GM18907 (cell line): ENCODE measurements at regions not wholly inside any gene's neighbourhood (a gene's known extent, or its start where the extent isn't known, plus 50 kb on each side); places are given as distances from the start of the nearest gene placed in this dataset.

Source experiments
- ATAC-seq: cut with Tn5 transposase; IDR thresholded peaks from one replicate; pipeline ENCODE4 v1.9.1; 2021; ENCODE audit warnings: mild to moderate bottlenecking, moderate library complexity; ENCODE audit not compliant: unreplicated experiment

GRCh38 chr21:16169102-16169511, 439.3 kb downstream of the USP25 start:
- no peak for ATAC-seq

GRCh38 chr21:16169779-16170178, 440.0 kb downstream of the USP25 start:
- no peak for ATAC-seq

GRCh38 chr21:16176570-16176969, 446.8 kb downstream of the USP25 start:
- ATAC-seq, result no peak

GRCh38 chr21:16177532-16177931, 447.8 kb downstream of the USP25 start:
- no peak for ATAC-seq

GRCh38 chr21:16179773-16180172, 450.0 kb downstream of the USP25 start:
- ATAC-seq, result no peak

- no peak for ATAC-seq
These were observed 450.8 kb downstream of the USP25 start for GRCh38 chr21:16180614-16181013.

GRCh38 chr21:16181018-16181417, 451.2 kb downstream of the USP25 start:
- ATAC-seq, result no peak

GRCh38 chr21:16185766-16186165, 456.0 kb downstream of the USP25 start:
- ATAC-seq, result no peak

- no peak for ATAC-seq
These were observed 457.0 kb downstream of the USP25 start for GRCh38 chr21:16186742-16187141.

- ATAC-seq, result no peak
These were observed 458.0 kb downstream of the USP25 start for GRCh38 chr21:16187603-16188301.

GRCh38 chr21:16192902-16193301, 463.1 kb downstream of the USP25 start:
- ATAC-seq, result no peak

- peak; percentile 32 for ATAC-seq
These were observed 463.8 kb downstream of the USP25 start for GRCh38 chr21:16193496-16194094.

- ATAC-seq, result peak; percentile 67
These were observed 464.5 kb downstream of the USP25 start for GRCh38 chr21:16194095-16194787.

GRCh38 chr21:16194788-16195537, 465.2 kb downstream of the USP25 start:
- ATAC-seq, result peak; percentile 7

- ATAC-seq, result no peak
These were observed 465.7 kb downstream of the USP25 start for GRCh38 chr21:16195538-16195910.

- ATAC-seq, result no peak
These were observed 466.2 kb downstream of the USP25 start for GRCh38 chr21:16196001-16196400.

- no peak for ATAC-seq
These were observed 468.8 kb downstream of the USP25 start for GRCh38 chr21:16198546-16198945.

- no peak for ATAC-seq
These were observed 469.8 kb downstream of the USP25 start for GRCh38 chr21:16199539-16199938.

GRCh38 chr21:16201718-16202117, 471.9 kb downstream of the USP25 start:
- ATAC-seq, result no peak

- ATAC-seq, result no peak
These were observed 475.7 kb downstream of the USP25 start for GRCh38 chr21:16205527-16205926.
